ENCODE measurements at regions not wholly inside any gene's neighbourhood (a gene's known extent, or its start where the extent isn't known, plus 50 kb on each side); places are given as distances from the start of the nearest gene placed in this dataset.

GRCh38 chr5:158236511-158237335, 377.8 kb upstream of the CLINT1 start:
- TF ChIP-seq CTCF (IDR thresholded peaks at IDR 0.05) = no peak
- TF ChIP-seq POLR2A (IDR thresholded peaks at IDR 0.05) = no peak

Data from Peyer's patch (tissue), 4 donors.